ENCODE measurements at regions not wholly inside any gene's neighbourhood (a gene's known extent, or its start where the extent isn't known, plus 50 kb on each side); places are given as distances from the start of the nearest gene placed in this dataset.

GRCh38 chr5:155406815-155407214 is 393.3 kb downstream of the KIF4B start:
- Histone ChIP-seq H2AFZ (ENCODE audit: low read depth, low read length) (no peak overlapping the region), H3K9ac (ENCODE audit: low read length) (no peak overlapping the region), H3K9me3 (ENCODE audit: insufficient read depth, low read depth, low read length) (peaks cover 8% of the 10 kb centered on the region), H3K4me2 (ENCODE audit: low read length) (no peak overlapping the region), H3K4me3 (ENCODE audit: insufficient read depth, low read depth, low read length) (no peak overlapping the region), H3K79me2 (ENCODE audit: insufficient read depth, low read length) (no peaks in the 10 kb centered on the region), H3K4me1 (ENCODE audit: insufficient read depth, low read length) (no peaks in the 10 kb centered on the region), H3K36me3 (ENCODE audit: insufficient read depth, low read length) (no peaks in the 10 kb centered on the region), H3K27me3 (ENCODE audit: insufficient read depth, low read length) (no peaks in the 10 kb centered on the region), H4K20me1 (ENCODE audit: insufficient read depth, low read length) (no peaks in the 10 kb centered on the region), H3K27ac (ENCODE audit: low read depth, low read length) (no peak overlapping the region)
- DNase-seq (ENCODE audit: low read depth) (no peak), FAIRE-seq (no peak)
- no peak overlapping the region for H3K27ac Mint-ChIP-seq (ENCODE audit: unreplicated experiment)
- peaks cover 13% of the 10 kb centered on the region for H3K9me3 Mint-ChIP-seq (ENCODE audit: unreplicated experiment)
- no peak for TF ChIP-seq CTCF (IDR thresholded peaks at IDR 0.05; ENCODE audit: insufficient read depth, low read depth, low read length)
- TF ChIP-seq EZH2 (IDR thresholded peaks at IDR 0.05; ENCODE audit: insufficient read depth, low read length), result no peak
- no peaks in the 10 kb centered on the region for H3K4me1 Mint-ChIP-seq (ENCODE audit: low read depth, unreplicated experiment)
- H3K27me3 Mint-ChIP-seq (ENCODE audit: low read depth, unreplicated experiment), result no peaks in the 10 kb centered on the region
- no peak overlapping the region for H3K4me3 Mint-ChIP-seq (ENCODE audit: unreplicated experiment)
- H3K36me3 Mint-ChIP-seq (ENCODE audit: low read depth, unreplicated experiment), result no peaks in the 10 kb centered on the region

- H3K36me3 ChIP-seq (ENCODE audit: insufficient read depth, low read length), result no peaks in the 10 kb centered on the region
- no peak overlapping the region for H3K9ac ChIP-seq (ENCODE audit: low read length)
- H3K4me1 Mint-ChIP-seq (ENCODE audit: low read depth, unreplicated experiment), result no peaks in the 10 kb centered on the region
- H3K27ac Mint-ChIP-seq (ENCODE audit: unreplicated experiment), result no peak overlapping the region
- H3K27ac ChIP-seq (ENCODE audit: low read depth, low read length), result no peak overlapping the region
- H2AFZ ChIP-seq (ENCODE audit: low read depth, low read length), result no peak overlapping the region
- no peaks in the 10 kb centered on the region for H3K79me2 ChIP-seq (ENCODE audit: insufficient read depth, low read length)
- H3K4me3 Mint-ChIP-seq (ENCODE audit: unreplicated experiment), result no peak overlapping the region
- peaks cover 13% of the 10 kb centered on the region for H3K9me3 Mint-ChIP-seq (ENCODE audit: unreplicated experiment)
- H3K9me3 ChIP-seq (ENCODE audit: insufficient read depth, low read depth, low read length), result peaks cover under 1% of the 10 kb centered on the region
- no peaks in the 10 kb centered on the region for H3K36me3 Mint-ChIP-seq (ENCODE audit: low read depth, unreplicated experiment)
- DNase-seq (ENCODE audit: low read depth) (no peak), FAIRE-seq (no peak)
- no peaks in the 10 kb centered on the region for H3K4me1 ChIP-seq (ENCODE audit: insufficient read depth, low read length)
- H4K20me1 ChIP-seq (ENCODE audit: insufficient read depth, low read length), result no peaks in the 10 kb centered on the region
- no peaks in the 10 kb centered on the region for H3K27me3 ChIP-seq (ENCODE audit: insufficient read depth, low read length)
- H3K4me3 ChIP-seq (ENCODE audit: insufficient read depth, low read depth, low read length), result no peak overlapping the region
- TF ChIP-seq CTCF (IDR thresholded peaks at IDR 0.05; ENCODE audit: insufficient read depth, low read depth, low read length), result no peak
- no peak for TF ChIP-seq EZH2 (IDR thresholded peaks at IDR 0.05; ENCODE audit: insufficient read depth, low read length)
- no peaks in the 10 kb centered on the region for H3K27me3 Mint-ChIP-seq (ENCODE audit: low read depth, unreplicated experiment)
- no peak overlapping the region for H3K4me2 ChIP-seq (ENCODE audit: low read length)
Observed at GRCh38 chr5:155408465-155408864, 394.9 kb downstream of the KIF4B start.

- Mint-ChIP-seq H3K9me3 (ENCODE audit: unreplicated experiment) (no peaks in the 10 kb centered on the region), H3K27me3 (ENCODE audit: low read depth, unreplicated experiment) (peaks cover 4% of the 10 kb centered on the region), H3K36me3 (ENCODE audit: low read depth, unreplicated experiment) (no peaks in the 10 kb centered on the region), H3K27ac (ENCODE audit: unreplicated experiment) (no peak overlapping the region), H3K4me1 (ENCODE audit: low read depth, unreplicated experiment) (peaks cover 8% of the 10 kb centered on the region), H3K4me3 (ENCODE audit: unreplicated experiment) (no peak overlapping the region)
- H3K4me1 ChIP-seq (ENCODE audit: insufficient read depth, low read length), result no peaks in the 10 kb centered on the region
- no peaks in the 10 kb centered on the region for H3K9me3 ChIP-seq (ENCODE audit: insufficient read depth, low read depth, low read length)
- H3K79me2 ChIP-seq (ENCODE audit: insufficient read depth, low read length), result no peaks in the 10 kb centered on the region
- H3K27me3 ChIP-seq (ENCODE audit: insufficient read depth, low read length), result no peaks in the 10 kb centered on the region
- H4K20me1 ChIP-seq (ENCODE audit: insufficient read depth, low read length), result no peaks in the 10 kb centered on the region
- no peak overlapping the region for H3K9ac ChIP-seq (ENCODE audit: low read length)
- no peak overlapping the region for H3K4me2 ChIP-seq (ENCODE audit: low read length)
- no peak overlapping the region for H3K4me3 ChIP-seq (ENCODE audit: insufficient read depth, low read depth, low read length)
- no peak overlapping the region for H3K27ac ChIP-seq (ENCODE audit: low read depth, low read length)
- H2AFZ ChIP-seq (ENCODE audit: low read depth, low read length), result no peak overlapping the region
- TF ChIP-seq EZH2 (IDR thresholded peaks at IDR 0.05; ENCODE audit: insufficient read depth, low read length), result no peak
- TF ChIP-seq CTCF (IDR thresholded peaks at IDR 0.05; ENCODE audit: insufficient read depth, low read depth, low read length), result no peak
- no peak for FAIRE-seq
- H3K36me3 ChIP-seq (ENCODE audit: insufficient read depth, low read length), result no peaks in the 10 kb centered on the region
- no peak for DNase-seq (ENCODE audit: low read depth)
Observed at GRCh38 chr5:155416765-155417164, 403.2 kb downstream of the KIF4B start.

All from astrocyte (in vitro differentiated cells and primary cell).